Neural progenitor cell (in vitro differentiated cells): ENCODE measurements at regions not wholly inside any gene's neighbourhood (a gene's known extent, or its start where the extent isn't known, plus 50 kb on each side); places are given as distances from the start of the nearest gene placed in this dataset.

Experiments used
- DNase-seq: peaks from one replicate; pipeline ENCODE4 v3.0.0-alpha.2; 2016; ENCODE audit warnings: low spot score
- H2AFZ ChIP-seq: fragments of 200-600 bp; sonication (generic); replicated peaks from 2 replicates; pipeline ENCODE4 v1.6.1; 2016; ENCODE audit warnings: antibody characterized with exemption
- H3F3A ChIP-seq: fragments of 200-600 bp; sonication (generic); 2 replicates; pipeline ENCODE4 v1.6.1; 2016; ENCODE audit warnings: antibody characterized with exemption, low read depth
- H3K27ac ChIP-seq: fragments of 200-600 bp; sonication (generic); 2 replicates; pipeline ENCODE4 v1.5.1; 2016; ENCODE audit warnings: mild to moderate bottlenecking
- H3K27me3 ChIP-seq: fragments of 200-600 bp; sonication (generic); 2 replicates; pipeline ENCODE4 v1.6.1; 2016; ENCODE audit warnings: mild to moderate bottlenecking, moderate library complexity
- H3K36me3 ChIP-seq: fragments of 200-600 bp; sonication (generic); 2 replicates; pipeline ENCODE4 v1.5.1; 2016
- H3K4me1 ChIP-seq: fragments of 200-600 bp; sonication (generic); 2 replicates; pipeline ENCODE4 v1.6.1; 2016; ENCODE audit warnings: mixed run types
- H3K4me2 ChIP-seq: fragments of 200-600 bp; sonication (generic); 2 replicates; pipeline ENCODE4 v1.6.1; 2016
- H3K4me3 ChIP-seq: fragments of 200-600 bp; sonication (generic); 2 replicates; pipeline ENCODE4 v1.5.1; 2016
- H3K79me2 ChIP-seq: fragments of 200-600 bp; sonication (generic); 2 replicates; pipeline ENCODE4 v1.6.1; 2016; ENCODE audit warnings: low read depth
- H3K9ac ChIP-seq: fragments of 200-600 bp; sonication (generic); 2 replicates; pipeline ENCODE4 v1.6.1; 2016
- H3K9me3 ChIP-seq: fragments of 200-600 bp; sonication (generic); 2 replicates; pipeline ENCODE4 v1.5.1; 2016; ENCODE audit warnings: low read depth
- H4K20me1 ChIP-seq: fragments of 200-600 bp; sonication (generic); 2 replicates; pipeline ENCODE4 v1.6.1; 2016; ENCODE audit warnings: low read depth
- H3K27ac Mint-ChIP-seq: 3 replicates; pipeline ENCODE4 v1.8.0; 2021; ENCODE audit warnings: mixed read lengths
- H3K27me3 Mint-ChIP-seq: 2 replicates; pipeline ENCODE4 v1.8.0; 2022; ENCODE audit warnings: low read depth, mild to moderate bottlenecking, inconsistent platforms, moderate library complexity, mixed read lengths; ENCODE audit not compliant: insufficient read depth
- H3K36me3 Mint-ChIP-seq: 3 replicates; pipeline ENCODE4 v1.8.0; 2021; ENCODE audit warnings: mixed read lengths
- H3K4me1 Mint-ChIP-seq: 3 replicates; pipeline ENCODE4 v1.8.0; 2021; ENCODE audit warnings: mixed read lengths
- H3K4me3 Mint-ChIP-seq: 3 replicates; pipeline ENCODE4 v1.8.0; 2021; ENCODE audit warnings: mild to moderate bottlenecking, moderate library complexity, mixed read lengths
- H3K9me3 Mint-ChIP-seq: 3 replicates; pipeline ENCODE4 v1.8.0; 2020; ENCODE audit warnings: mixed read lengths
- CTCF ChIP-seq: fragments of 200-600 bp; sonication (generic); IDR thresholded peaks from 2 replicates; pipeline ENCODE4 v1.5.1; 2017; ENCODE audit warnings: antibody characterized with exemption, mild to moderate bottlenecking
- EZH2 ChIP-seq: fragments of 200-600 bp; sonication (generic); IDR thresholded peaks from 2 replicates; pipeline ENCODE4 v1.6.1; 2017; ENCODE audit warnings: antibody characterized with exemption, mild to moderate bottlenecking, moderate library complexity
- EZH2phosphoT487 ChIP-seq: fragments of 200-600 bp; sonication (generic); IDR thresholded peaks from 2 replicates; pipeline ENCODE4 v1.6.1; 2017; ENCODE audit warnings: antibody characterized with exemption

GRCh38 chr3:96488708-96489107, 325.7 kb upstream of the EPHA6 start:
- no peak overlapping the region for H3K4me3 ChIP-seq
- TF ChIP-seq EZH2, result no peak
- no peak for TF ChIP-seq EZH2phosphoT487
- no peak for TF ChIP-seq CTCF
- Mint-ChIP-seq H3K9me3 (peaks cover 6% of the 10 kb centered on the region), H3K4me1 (no peaks in the 10 kb centered on the region), H3K36me3 (no peaks in the 10 kb centered on the region), H3K27ac (no peak overlapping the region), H3K27me3 (no peaks in the 10 kb centered on the region), H3K4me3 (no peak overlapping the region)
- H2AFZ ChIP-seq, result no peak overlapping the region
- no peak for DNase-seq
- no peaks in the 10 kb centered on the region for H4K20me1 ChIP-seq
- no peaks in the 10 kb centered on the region for H3K79me2 ChIP-seq
- no peak overlapping the region for H3K9ac ChIP-seq
- H3F3A ChIP-seq, result no peaks in the 10 kb centered on the region
- H3K4me1 ChIP-seq, result no peaks in the 10 kb centered on the region
- no peak overlapping the region for H3K27ac ChIP-seq
- H3K4me2 ChIP-seq, result no peak overlapping the region
- H3K36me3 ChIP-seq, result no peaks in the 10 kb centered on the region
- H3K27me3 ChIP-seq, result no peaks in the 10 kb centered on the region
- H3K9me3 ChIP-seq, result no peaks in the 10 kb centered on the region

- Histone ChIP-seq H3K4me2 (no peak overlapping the region), H3K36me3 (no peaks in the 10 kb centered on the region), H3K79me2 (no peaks in the 10 kb centered on the region), H3K27ac (no peak overlapping the region), H3F3A (no peaks in the 10 kb centered on the region), H3K27me3 (no peaks in the 10 kb centered on the region), H4K20me1 (no peaks in the 10 kb centered on the region), H3K4me1 (no peaks in the 10 kb centered on the region), H3K4me3 (no peak overlapping the region), H3K9me3 (no peaks in the 10 kb centered on the region), H3K9ac (no peak overlapping the region), H2AFZ (no peak overlapping the region)
- H3K27me3 Mint-ChIP-seq, result peaks cover 3% of the 10 kb centered on the region
- H3K9me3 Mint-ChIP-seq, result peaks cover 9% of the 10 kb centered on the region
- H3K36me3 Mint-ChIP-seq, result peaks cover 2% of the 10 kb centered on the region
- no peak overlapping the region for H3K27ac Mint-ChIP-seq
- H3K4me3 Mint-ChIP-seq, result no peak overlapping the region
- DNase-seq, result no peak
- no peaks in the 10 kb centered on the region for H3K4me1 Mint-ChIP-seq
- no peak for TF ChIP-seq CTCF
- no peak for TF ChIP-seq EZH2phosphoT487
- TF ChIP-seq EZH2, result no peak
These were observed 323.4 kb upstream of the EPHA6 start for GRCh38 chr3:96491023-96491422.

GRCh38 chr3:96491868-96492267, 322.5 kb upstream of the EPHA6 start:
- Histone ChIP-seq H3K36me3 (no peaks in the 10 kb centered on the region), H4K20me1 (no peaks in the 10 kb centered on the region), H2AFZ (no peak overlapping the region), H3K4me3 (no peak overlapping the region), H3K4me1 (no peaks in the 10 kb centered on the region), H3K27ac (no peak overlapping the region), H3K4me2 (no peak overlapping the region), H3F3A (no peaks in the 10 kb centered on the region), H3K79me2 (no peaks in the 10 kb centered on the region), H3K27me3 (no peaks in the 10 kb centered on the region), H3K9ac (no peak overlapping the region), H3K9me3 (no peaks in the 10 kb centered on the region)
- no peak for DNase-seq
- H3K4me3 Mint-ChIP-seq, result no peak overlapping the region
- no peaks in the 10 kb centered on the region for H3K4me1 Mint-ChIP-seq
- peaks cover 2% of the 10 kb centered on the region for H3K36me3 Mint-ChIP-seq
- H3K9me3 Mint-ChIP-seq, result peaks cover 9% of the 10 kb centered on the region
- peaks cover 3% of the 10 kb centered on the region for H3K27me3 Mint-ChIP-seq
- no peak overlapping the region for H3K27ac Mint-ChIP-seq
- TF ChIP-seq EZH2phosphoT487 (no peak), CTCF (no peak), EZH2 (no peak)

GRCh38 chr3:96510334-96510733, 304.1 kb upstream of the EPHA6 start:
- Mint-ChIP-seq H3K4me1 (no peaks in the 10 kb centered on the region), H3K27ac (no peak overlapping the region), H3K36me3 (no peaks in the 10 kb centered on the region), H3K4me3 (no peak overlapping the region), H3K27me3 (no peaks in the 10 kb centered on the region), H3K9me3 (no peaks in the 10 kb centered on the region)
- no peak overlapping the region for H3K9ac ChIP-seq
- no peaks in the 10 kb centered on the region for H3K27me3 ChIP-seq
- H3K36me3 ChIP-seq, result no peaks in the 10 kb centered on the region
- no peaks in the 10 kb centered on the region for H3K79me2 ChIP-seq
- H3K4me2 ChIP-seq, result no peak overlapping the region
- no peak overlapping the region for H2AFZ ChIP-seq
- H3K4me3 ChIP-seq, result no peak overlapping the region
- H4K20me1 ChIP-seq, result no peaks in the 10 kb centered on the region
- H3K9me3 ChIP-seq, result no peaks in the 10 kb centered on the region
- H3K27ac ChIP-seq, result no peak overlapping the region
- TF ChIP-seq EZH2 (no peak), EZH2phosphoT487 (no peak)
- no peaks in the 10 kb centered on the region for H3F3A ChIP-seq
- no peak for DNase-seq
- no peaks in the 10 kb centered on the region for H3K4me1 ChIP-seq
